Upper lobe of left lung (tissue), 4 donors: ENCODE measurements at regions not wholly inside any gene's neighbourhood (a gene's known extent, or its start where the extent isn't known, plus 50 kb on each side); places are given as distances from the start of the nearest gene placed in this dataset.

Source experiments
- CTCF ChIP-seq, 6 experiments: fragments of 450-650 bp in 4 of 6; fragments of 200-600 bp in 2 of 6; sonication (generic) in 2 of 6; IDR thresholded peaks; one replicate each; pipeline ENCODE4 v1.5.1; 2016 to 2019; ENCODE audit warnings: antibody characterized with exemption in 6 of 6
- EP300 ChIP-seq, 4 donors: sonication (generic); formaldehyde crosslinking; IDR thresholded peaks; one replicate each; pipeline ENCODE4 v1.5.1; 2017; ENCODE audit warnings: antibody characterized with exemption in 4 of 4, control low read depth in 2 of 4
- POLR2A ChIP-seq, 4 donors: fragments of 450-650 bp; IDR thresholded peaks; one replicate each; pipeline ENCODE4 v1.5.1; 2016 to 2017; ENCODE audit warnings: antibody characterized with exemption in 4 of 4, mild to moderate bottlenecking in 2 of 4
- POLR2AphosphoS5 ChIP-seq, 2 donors: sonication (generic); formaldehyde crosslinking; IDR thresholded peaks; one replicate each; pipeline ENCODE4 v1.5.1; 2017; ENCODE audit warnings: antibody characterized with exemption in 2 of 2

GRCh38 chr2:12381543-12382325, 335.0 kb upstream of the TRIB2 start:
- TF ChIP-seq CTCF (IDR thresholded peaks at IDR 0.05) (no peak), POLR2A (IDR thresholded peaks at IDR 0.05) (no peak), POLR2AphosphoS5 (IDR thresholded peaks at IDR 0.05) (no peak), EP300 (IDR thresholded peaks at IDR 0.05) (no peak)
